MM.1S (cell line): ENCODE measurements at regions not wholly inside any gene's neighbourhood (a gene's known extent, or its start where the extent isn't known, plus 50 kb on each side); places are given as distances from the start of the nearest gene placed in this dataset.

Experiments used
- EZH2 ChIP-seq: fragments of 300-600 bp; sonication (generic); optimal IDR thresholded peaks from 2 replicates; pipeline ENCODE3; 2017; ENCODE audit warnings: low read depth, mild to moderate bottlenecking, antibody characterized with exemption, low read length, mixed read lengths
- TF ChIP-seq, protein P1 (sequence below): fragments of 300-600 bp; sonication (generic); IDR thresholded peaks from 2 replicates; pipeline ENCODE4 v1.5.1; 2016; ENCODE audit warnings: antibody characterized with exemption, low read length, mixed read lengths

DNA sequence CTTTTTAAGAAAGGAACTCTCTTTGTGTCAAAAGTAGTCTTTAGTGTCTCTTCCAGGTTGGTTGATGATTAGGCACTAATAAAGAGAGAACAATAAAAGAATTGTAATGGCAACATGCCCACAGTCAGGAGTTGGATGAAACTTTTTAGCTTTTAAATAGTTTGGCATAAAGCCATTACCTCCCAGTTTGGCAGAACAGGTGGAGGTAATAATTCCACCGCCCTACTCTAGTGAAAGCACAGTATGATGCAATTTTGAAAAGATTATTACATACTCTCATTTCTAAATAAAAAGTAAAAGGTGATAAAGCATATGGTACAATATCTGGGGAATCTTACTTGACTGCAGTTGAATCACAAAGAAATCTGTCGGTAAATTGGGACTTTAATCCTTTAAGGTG, 497.6 kb downstream of the SUCLA2 start:
- TF ChIP-seq, protein P1, sequence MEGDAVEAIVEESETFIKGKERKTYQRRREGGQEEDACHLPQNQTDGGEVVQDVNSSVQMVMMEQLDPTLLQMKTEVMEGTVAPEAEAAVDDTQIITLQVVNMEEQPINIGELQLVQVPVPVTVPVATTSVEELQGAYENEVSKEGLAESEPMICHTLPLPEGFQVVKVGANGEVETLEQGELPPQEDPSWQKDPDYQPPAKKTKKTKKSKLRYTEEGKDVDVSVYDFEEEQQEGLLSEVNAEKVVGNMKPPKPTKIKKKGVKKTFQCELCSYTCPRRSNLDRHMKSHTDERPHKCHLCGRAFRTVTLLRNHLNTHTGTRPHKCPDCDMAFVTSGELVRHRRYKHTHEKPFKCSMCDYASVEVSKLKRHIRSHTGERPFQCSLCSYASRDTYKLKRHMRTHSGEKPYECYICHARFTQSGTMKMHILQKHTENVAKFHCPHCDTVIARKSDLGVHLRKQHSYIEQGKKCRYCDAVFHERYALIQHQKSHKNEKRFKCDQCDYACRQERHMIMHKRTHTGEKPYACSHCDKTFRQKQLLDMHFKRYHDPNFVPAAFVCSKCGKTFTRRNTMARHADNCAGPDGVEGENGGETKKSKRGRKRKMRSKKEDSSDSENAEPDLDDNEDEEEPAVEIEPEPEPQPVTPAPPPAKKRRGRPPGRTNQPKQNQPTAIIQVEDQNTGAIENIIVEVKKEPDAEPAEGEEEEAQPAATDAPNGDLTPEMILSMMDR = no peak
- TF ChIP-seq EZH2 = no peak
